Calu3 (cell line): ENCODE measurements at regions not wholly inside any gene's neighbourhood (a gene's known extent, or its start where the extent isn't known, plus 50 kb on each side); places are given as distances from the start of the nearest gene placed in this dataset.

Experiments
- BruUV-seq: library from RNA; stranded (reverse); fragments of 400-500 nt; replicated peaks from 2 replicates; lab custom pipeline; 2021; lab: Mats Ljungman, UMichigan
- CTCF ChIA-PET: fragments of 300-600 bp; sonication (Branson Sonifier 250); formaldehyde crosslinking; loops from one replicate; lab custom pipeline; 2022; ENCODE audit warnings: antibody characterized with exemption; lab: Charles Lee
- DNase-seq: peaks from one replicate; pipeline ENCODE4 v3.0.0; 2022
- H3K27ac Mint-ChIP-seq: one replicate; pipeline ENCODE4 v1.8.0; 2022; ENCODE audit warnings: mixed read lengths; ENCODE audit not compliant: unreplicated experiment
- H3K27me3 Mint-ChIP-seq: one replicate; pipeline ENCODE4 v1.8.0; 2022; ENCODE audit warnings: mixed read lengths; ENCODE audit not compliant: unreplicated experiment
- H3K36me3 Mint-ChIP-seq: one replicate; pipeline ENCODE4 v1.8.0; 2022; ENCODE audit warnings: mild to moderate bottlenecking, moderate library complexity, mixed read lengths; ENCODE audit not compliant: insufficient read depth, unreplicated experiment
- H3K4me1 Mint-ChIP-seq: one replicate; pipeline ENCODE4 v1.8.0; 2022; ENCODE audit warnings: mild to moderate bottlenecking, low read depth, mixed read lengths; ENCODE audit not compliant: unreplicated experiment
- H3K4me3 Mint-ChIP-seq: one replicate; pipeline ENCODE4 v1.8.0; 2022; ENCODE audit warnings: mild to moderate bottlenecking, low read depth, moderate library complexity, mixed read lengths; ENCODE audit not compliant: unreplicated experiment
- H3K9me3 Mint-ChIP-seq: one replicate; pipeline ENCODE4 v1.8.0; 2022; ENCODE audit warnings: low read depth, mixed read lengths; ENCODE audit not compliant: unreplicated experiment
- intact Hi-C: fragments of 100-400 bp; cut with micrococcal nuclease; formaldehyde crosslinking; loops from one replicate; pipeline ENCODE4 v1.10.0; 2022; ENCODE audit not compliant: unreplicated experiment
- TF ChIP-seq, protein P1 (sequence below): fragments of 200-600 bp; IDR thresholded peaks from one replicate; pipeline ENCODE4 v1.8.0; 2022; ENCODE audit warnings: antibody characterized with exemption; ENCODE audit not compliant: unreplicated experiment

GRCh38 chr13:61779456-61779855, 363.8 kb upstream of the PCDH20 start:
- DNase-seq = no peak
- Mint-ChIP-seq H3K36me3 (no peaks in the 10 kb centered on the region), H3K27ac (no peak overlapping the region), H3K4me1 (no peaks in the 10 kb centered on the region), H3K4me3 (no peak overlapping the region), H3K9me3 (no peaks in the 10 kb centered on the region), H3K27me3 (no peaks in the 10 kb centered on the region)
- TF ChIP-seq, protein P1, sequence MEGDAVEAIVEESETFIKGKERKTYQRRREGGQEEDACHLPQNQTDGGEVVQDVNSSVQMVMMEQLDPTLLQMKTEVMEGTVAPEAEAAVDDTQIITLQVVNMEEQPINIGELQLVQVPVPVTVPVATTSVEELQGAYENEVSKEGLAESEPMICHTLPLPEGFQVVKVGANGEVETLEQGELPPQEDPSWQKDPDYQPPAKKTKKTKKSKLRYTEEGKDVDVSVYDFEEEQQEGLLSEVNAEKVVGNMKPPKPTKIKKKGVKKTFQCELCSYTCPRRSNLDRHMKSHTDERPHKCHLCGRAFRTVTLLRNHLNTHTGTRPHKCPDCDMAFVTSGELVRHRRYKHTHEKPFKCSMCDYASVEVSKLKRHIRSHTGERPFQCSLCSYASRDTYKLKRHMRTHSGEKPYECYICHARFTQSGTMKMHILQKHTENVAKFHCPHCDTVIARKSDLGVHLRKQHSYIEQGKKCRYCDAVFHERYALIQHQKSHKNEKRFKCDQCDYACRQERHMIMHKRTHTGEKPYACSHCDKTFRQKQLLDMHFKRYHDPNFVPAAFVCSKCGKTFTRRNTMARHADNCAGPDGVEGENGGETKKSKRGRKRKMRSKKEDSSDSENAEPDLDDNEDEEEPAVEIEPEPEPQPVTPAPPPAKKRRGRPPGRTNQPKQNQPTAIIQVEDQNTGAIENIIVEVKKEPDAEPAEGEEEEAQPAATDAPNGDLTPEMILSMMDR = no peak
- intact Hi-C loops = no loop called here
- CTCF ChIA-PET = no interaction called here
- no TSS peak for BruUV-seq

DNA sequence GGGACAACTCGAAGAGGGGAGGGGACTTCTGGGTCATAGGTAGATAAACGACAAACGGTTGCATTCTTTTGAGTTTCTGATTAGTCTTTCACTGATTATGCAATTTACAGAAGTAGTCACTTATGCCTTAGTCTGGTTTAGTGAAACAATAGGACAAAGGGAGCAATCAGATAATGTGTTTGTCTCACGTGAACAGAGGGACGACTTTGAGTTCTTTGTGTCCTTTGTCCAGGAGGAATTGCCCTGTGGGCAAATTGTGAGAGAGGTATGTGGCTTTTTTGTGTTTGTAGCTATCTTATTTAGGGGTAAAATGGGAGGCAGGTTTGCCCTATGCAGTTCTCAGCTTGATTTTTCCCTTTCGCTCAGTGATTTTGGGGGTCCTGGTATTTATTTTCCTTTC, 362.9 kb upstream of the PCDH20 start:
- intact Hi-C loops = no loop called here
- no peaks in the 10 kb centered on the region for H3K9me3 Mint-ChIP-seq
- no peak for DNase-seq
- no peaks in the 10 kb centered on the region for H3K36me3 Mint-ChIP-seq
- H3K27ac Mint-ChIP-seq = no peak overlapping the region
- no peaks in the 10 kb centered on the region for H3K27me3 Mint-ChIP-seq
- TF ChIP-seq, protein P1 = no peak
- no peaks in the 10 kb centered on the region for H3K4me1 Mint-ChIP-seq
- no peak overlapping the region for H3K4me3 Mint-ChIP-seq
- no TSS peak for BruUV-seq
- CTCF ChIA-PET = no interaction called here

GRCh38 chr13:61777899-61778298, 362.2 kb upstream of the PCDH20 start:
- no peak for DNase-seq
- no peaks in the 10 kb centered on the region for H3K36me3 Mint-ChIP-seq
- TF ChIP-seq, protein P1 = no peak
- intact Hi-C loops = no loop called here
- no peak overlapping the region for H3K27ac Mint-ChIP-seq
- no TSS peak for BruUV-seq
- no peaks in the 10 kb centered on the region for H3K9me3 Mint-ChIP-seq
- no peak overlapping the region for H3K4me3 Mint-ChIP-seq
- no peaks in the 10 kb centered on the region for H3K27me3 Mint-ChIP-seq
- CTCF ChIA-PET = no interaction called here
- no peaks in the 10 kb centered on the region for H3K4me1 Mint-ChIP-seq

- intact Hi-C loops = no loop called here
- no peaks in the 10 kb centered on the region for H3K27me3 Mint-ChIP-seq
- no TSS peak for BruUV-seq
- no peaks in the 10 kb centered on the region for H3K36me3 Mint-ChIP-seq
- no peaks in the 10 kb centered on the region for H3K4me1 Mint-ChIP-seq
- CTCF ChIA-PET = no interaction called here
- H3K27ac Mint-ChIP-seq = no peak overlapping the region
- no peak overlapping the region for H3K4me3 Mint-ChIP-seq
- TF ChIP-seq, protein P1 = no peak
- H3K9me3 Mint-ChIP-seq = no peaks in the 10 kb centered on the region
- DNase-seq = no peak
Measured at GRCh38 chr13:61777271-61777670, 361.6 kb upstream of the PCDH20 start.
